ENCODE measurements at regions not wholly inside any gene's neighbourhood (a gene's known extent, or its start where the extent isn't known, plus 50 kb on each side); places are given as distances from the start of the nearest gene placed in this dataset.

DNA sequence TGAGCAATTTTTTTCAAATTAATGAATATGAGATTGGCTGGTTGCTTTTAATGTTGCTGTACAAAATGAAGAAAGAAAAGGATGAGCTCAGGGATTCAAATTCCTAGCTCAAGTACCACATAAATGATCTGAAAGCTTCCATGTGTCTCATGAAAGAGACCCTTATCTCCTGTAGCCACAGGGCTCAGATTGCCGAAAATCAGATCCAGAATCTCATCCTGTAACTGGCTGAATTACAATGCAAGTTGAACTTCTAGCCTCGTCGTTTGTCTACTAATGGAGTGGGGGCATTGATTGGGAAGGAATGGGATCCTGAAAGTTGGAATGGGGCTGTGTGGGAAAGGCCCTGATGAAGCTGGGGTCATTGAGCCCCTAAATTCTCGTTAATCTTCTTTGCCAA lies 143.4 kb upstream of the ATP6AP2 start:
- no peak for DNase-seq

DNA sequence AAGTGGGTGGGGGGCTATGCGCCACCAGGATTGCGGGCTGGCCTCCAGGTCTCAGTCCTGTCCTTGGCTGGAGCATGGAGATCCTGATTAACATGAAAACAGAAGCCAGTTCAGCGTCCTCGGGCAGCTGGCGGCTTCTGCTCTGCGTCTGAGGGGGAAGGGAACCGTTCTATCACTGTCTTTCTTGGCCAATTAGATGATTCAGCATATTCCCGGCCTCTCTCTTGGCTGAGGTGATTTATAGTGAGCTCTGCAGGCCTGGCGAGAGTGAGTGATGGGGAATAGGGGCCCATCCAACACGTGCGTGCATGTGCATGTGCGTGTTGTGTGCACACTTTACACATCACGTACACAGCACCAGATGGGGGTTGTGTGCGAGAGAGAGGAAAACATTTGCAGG lies 145.8 kb upstream of the ATP6AP2 start:
- Histone ChIP-seq H3K4me3 (no peak overlapping the region), H3K27ac (no peak overlapping the region), H3K4me1 (no peaks in the 10 kb centered on the region), H3K27me3 (peaks cover 5% of the 10 kb centered on the region), H3K9ac (ENCODE audit: low read depth in 2 of 2, low read length in 2 of 2) (no peak overlapping the region), H3K9me3 (no peaks in the 10 kb centered on the region), H3K36me3 (no peaks in the 10 kb centered on the region)
- TF ChIP-seq, protein P1, sequence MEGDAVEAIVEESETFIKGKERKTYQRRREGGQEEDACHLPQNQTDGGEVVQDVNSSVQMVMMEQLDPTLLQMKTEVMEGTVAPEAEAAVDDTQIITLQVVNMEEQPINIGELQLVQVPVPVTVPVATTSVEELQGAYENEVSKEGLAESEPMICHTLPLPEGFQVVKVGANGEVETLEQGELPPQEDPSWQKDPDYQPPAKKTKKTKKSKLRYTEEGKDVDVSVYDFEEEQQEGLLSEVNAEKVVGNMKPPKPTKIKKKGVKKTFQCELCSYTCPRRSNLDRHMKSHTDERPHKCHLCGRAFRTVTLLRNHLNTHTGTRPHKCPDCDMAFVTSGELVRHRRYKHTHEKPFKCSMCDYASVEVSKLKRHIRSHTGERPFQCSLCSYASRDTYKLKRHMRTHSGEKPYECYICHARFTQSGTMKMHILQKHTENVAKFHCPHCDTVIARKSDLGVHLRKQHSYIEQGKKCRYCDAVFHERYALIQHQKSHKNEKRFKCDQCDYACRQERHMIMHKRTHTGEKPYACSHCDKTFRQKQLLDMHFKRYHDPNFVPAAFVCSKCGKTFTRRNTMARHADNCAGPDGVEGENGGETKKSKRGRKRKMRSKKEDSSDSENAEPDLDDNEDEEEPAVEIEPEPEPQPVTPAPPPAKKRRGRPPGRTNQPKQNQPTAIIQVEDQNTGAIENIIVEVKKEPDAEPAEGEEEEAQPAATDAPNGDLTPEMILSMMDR (IDR thresholded peaks at IDR 0.05) = no peak
- intact Hi-C loops (cut with DNase I) = no loop called here
- DNase-seq = no peak

More for the DNA sequence above, 143.4 kb upstream of the ATP6AP2 start:
- H3K36me3 ChIP-seq = no peaks in the 10 kb centered on the region
- no peak overlapping the region for H3K9ac ChIP-seq (ENCODE audit: low read depth in 2 of 2, low read length in 2 of 2)
- no peaks in the 10 kb centered on the region for H3K9me3 ChIP-seq
- no peak overlapping the region for H3K4me3 ChIP-seq
- peaks cover 7% of the 10 kb centered on the region for H3K27me3 ChIP-seq
- intact Hi-C loops (cut with DNase I) = no loop called here
- no peaks in the 10 kb centered on the region for H3K4me1 ChIP-seq
- no peak overlapping the region for H3K27ac ChIP-seq
- TF ChIP-seq, protein P1 (IDR thresholded peaks at IDR 0.05) = no peak

DNA sequence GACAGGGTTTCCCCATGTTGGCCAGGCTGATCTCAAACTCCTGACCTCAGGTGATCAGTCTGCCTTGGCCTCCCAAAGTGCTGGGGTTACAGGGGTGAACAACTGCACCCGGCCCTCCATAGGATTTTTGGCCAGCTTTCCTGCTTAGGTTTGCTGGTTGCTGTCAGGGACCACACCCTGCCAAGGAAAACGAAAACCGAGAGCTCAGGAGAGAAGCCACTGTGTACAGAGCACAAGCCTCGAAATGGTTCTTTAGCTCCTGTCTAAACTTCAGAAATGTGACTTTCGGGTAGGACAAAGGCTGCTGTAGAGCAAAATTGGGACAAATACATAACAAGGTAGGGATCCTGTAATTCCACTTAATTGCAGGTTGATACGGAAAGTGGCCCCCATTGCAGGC lies 146.3 kb upstream of the ATP6AP2 start:
- Histone ChIP-seq H3K27ac (no peak overlapping the region), H3K4me3 (no peak overlapping the region)
- intact Hi-C loops (cut with DNase I) = no loop called here

DNA sequence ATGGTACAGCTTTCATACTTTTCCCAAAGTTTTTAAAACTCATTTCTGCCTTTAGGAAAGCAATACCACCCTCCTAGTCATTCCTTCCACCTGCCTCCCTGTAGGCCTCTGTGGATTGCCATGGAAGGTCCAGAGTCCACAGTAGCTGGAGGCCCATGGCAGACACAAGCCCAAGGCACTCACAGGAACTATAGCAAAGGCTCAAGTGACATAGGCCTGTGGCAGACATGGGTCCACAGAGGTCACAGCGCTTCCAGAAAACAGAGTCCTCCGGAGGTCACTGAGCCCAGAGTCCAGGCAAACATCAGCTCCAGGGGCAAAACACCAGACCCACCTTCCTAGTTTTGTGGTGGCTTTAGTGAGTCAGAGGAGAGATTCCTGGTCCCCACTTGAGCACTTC lies 147.6 kb upstream of the ATP6AP2 start:
- Histone ChIP-seq H3K36me3 (no peaks in the 10 kb centered on the region), H3K27ac (no peak overlapping the region), H3K4me3 (no peak overlapping the region), H3K9ac (ENCODE audit: low read depth in 2 of 2, low read length in 2 of 2) (no peak overlapping the region), H3K9me3 (no peaks in the 10 kb centered on the region), H3K27me3 (peaks cover 1% of the 10 kb centered on the region), H3K4me1 (no peaks in the 10 kb centered on the region)
- DNase-seq = no peak
- TF ChIP-seq, protein P1 (IDR thresholded peaks at IDR 0.05) = no peak
- intact Hi-C loops (cut with DNase I) = no loop called here

More for the DNA sequence above, 146.3 kb upstream of the ATP6AP2 start:
- Histone ChIP-seq H3K27me3 (peaks cover 5% of the 10 kb centered on the region), H3K4me1 (no peaks in the 10 kb centered on the region), H3K9ac (ENCODE audit: low read depth in 2 of 2, low read length in 2 of 2) (no peak overlapping the region), H3K9me3 (no peaks in the 10 kb centered on the region), H3K36me3 (no peaks in the 10 kb centered on the region)
- TF ChIP-seq, protein P1 (IDR thresholded peaks at IDR 0.05) = no peak
- no peak for DNase-seq

DNA sequence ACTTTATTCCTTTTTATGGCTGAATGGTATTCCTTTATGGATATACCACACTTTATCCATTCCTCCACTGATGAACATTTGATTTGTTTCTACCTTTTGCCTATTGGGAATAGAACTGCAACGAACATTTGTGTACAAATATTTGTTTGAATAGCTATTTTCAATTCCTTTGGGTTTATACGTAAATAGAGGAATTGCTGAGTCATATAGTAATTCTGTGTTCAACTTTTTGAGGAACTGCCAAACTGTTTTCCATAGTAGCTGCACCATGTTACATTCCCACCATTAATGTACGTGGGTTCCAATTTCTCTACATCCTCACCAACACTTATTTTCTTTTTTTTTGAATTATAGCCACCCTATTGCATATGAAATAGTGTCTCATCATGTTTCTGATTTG lies 156.5 kb upstream of the ATP6AP2 start:
- Histone ChIP-seq H3K27me3 (no peaks in the 10 kb centered on the region), H3K36me3 (no peaks in the 10 kb centered on the region), H3K4me3 (no peak overlapping the region), H3K9me3 (no peaks in the 10 kb centered on the region), H3K4me1 (no peaks in the 10 kb centered on the region), H3K27ac (no peak overlapping the region), H3K9ac (ENCODE audit: low read depth in 2 of 2, low read length in 2 of 2) (no peak overlapping the region)
- intact Hi-C loops (cut with DNase I) = no loop called here
- TF ChIP-seq, protein P1 (IDR thresholded peaks at IDR 0.05) = no peak
- no peak for DNase-seq

DNA sequence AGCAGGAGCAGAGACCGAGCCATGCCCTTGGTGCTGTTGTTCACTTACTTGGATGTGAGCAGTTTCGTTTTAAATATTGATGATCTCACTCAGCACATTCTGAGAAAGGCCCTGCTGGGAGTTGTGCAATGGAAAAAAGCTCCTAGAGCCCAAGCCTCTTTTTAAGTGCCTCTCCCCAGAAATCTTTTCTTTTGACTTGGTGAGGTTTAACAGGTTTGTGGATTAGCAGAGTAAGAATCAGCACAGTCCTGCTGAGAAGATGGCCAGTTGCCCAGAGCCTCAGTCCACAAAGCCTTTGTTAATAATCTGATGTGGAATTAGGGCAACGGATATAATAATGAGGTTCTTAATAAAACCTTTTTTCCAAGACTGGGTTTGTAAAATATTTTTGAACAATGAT lies 157.5 kb upstream of the ATP6AP2 start:
- intact Hi-C loops (cut with DNase I) = no loop called here
- Histone ChIP-seq H3K9me3 (no peaks in the 10 kb centered on the region), H3K9ac (ENCODE audit: low read depth in 2 of 2, low read length in 2 of 2) (no peak overlapping the region), H3K4me1 (no peaks in the 10 kb centered on the region), H3K27me3 (no peaks in the 10 kb centered on the region), H3K36me3 (no peaks in the 10 kb centered on the region), H3K4me3 (no peak overlapping the region), H3K27ac (no peak overlapping the region)
- no peak for DNase-seq
- TF ChIP-seq, protein P1 (IDR thresholded peaks at IDR 0.05) = no peak
